Ovary (tissue), 3 donors: ENCODE measurements at regions not wholly inside any gene's neighbourhood (a gene's known extent, or its start where the extent isn't known, plus 50 kb on each side); places are given as distances from the start of the nearest gene placed in this dataset.

Experiments used
- POLR2A ChIP-seq: fragments of 450-650 bp; IDR thresholded peaks from one replicate; pipeline ENCODE4 v1.6.1; 2017; ENCODE audit warnings: antibody characterized with exemption, mild to moderate bottlenecking, moderate library complexity
- TF ChIP-seq, protein P1 (sequence below), 3 donors: fragments of 450-650 bp in 2 of 3; fragments of 200-600 bp in 1 of 3; IDR thresholded peaks; one replicate each; pipeline versions ENCODE4 v1.5.1 to v1.8.0; 2016 to 2022; ENCODE audit warnings: antibody characterized with exemption in 3 of 3, mild to moderate bottlenecking in 1 of 3
- donor health status: DM: no; HTN: no; CAD: no.

DNA sequence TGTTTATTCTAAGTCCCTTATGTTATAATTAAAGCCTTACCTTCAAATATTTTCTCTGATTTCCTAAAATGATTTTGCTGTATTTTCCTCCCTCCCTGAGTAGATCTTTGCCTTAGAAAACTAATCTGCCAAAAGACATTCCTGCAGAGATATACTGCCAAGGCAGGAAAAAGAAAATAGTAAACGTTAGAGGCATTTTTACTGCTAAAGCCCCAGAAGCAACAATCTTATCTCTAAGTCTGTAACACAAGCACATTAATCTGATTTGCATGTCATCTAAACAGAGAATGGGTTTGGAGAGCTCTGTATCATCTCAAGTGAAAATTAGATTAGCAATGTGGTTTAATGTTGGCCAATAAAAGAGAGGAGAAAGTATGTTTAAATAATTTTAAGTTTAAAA, 847.7 kb downstream of the MAT2B start:
- TF ChIP-seq, protein P1, sequence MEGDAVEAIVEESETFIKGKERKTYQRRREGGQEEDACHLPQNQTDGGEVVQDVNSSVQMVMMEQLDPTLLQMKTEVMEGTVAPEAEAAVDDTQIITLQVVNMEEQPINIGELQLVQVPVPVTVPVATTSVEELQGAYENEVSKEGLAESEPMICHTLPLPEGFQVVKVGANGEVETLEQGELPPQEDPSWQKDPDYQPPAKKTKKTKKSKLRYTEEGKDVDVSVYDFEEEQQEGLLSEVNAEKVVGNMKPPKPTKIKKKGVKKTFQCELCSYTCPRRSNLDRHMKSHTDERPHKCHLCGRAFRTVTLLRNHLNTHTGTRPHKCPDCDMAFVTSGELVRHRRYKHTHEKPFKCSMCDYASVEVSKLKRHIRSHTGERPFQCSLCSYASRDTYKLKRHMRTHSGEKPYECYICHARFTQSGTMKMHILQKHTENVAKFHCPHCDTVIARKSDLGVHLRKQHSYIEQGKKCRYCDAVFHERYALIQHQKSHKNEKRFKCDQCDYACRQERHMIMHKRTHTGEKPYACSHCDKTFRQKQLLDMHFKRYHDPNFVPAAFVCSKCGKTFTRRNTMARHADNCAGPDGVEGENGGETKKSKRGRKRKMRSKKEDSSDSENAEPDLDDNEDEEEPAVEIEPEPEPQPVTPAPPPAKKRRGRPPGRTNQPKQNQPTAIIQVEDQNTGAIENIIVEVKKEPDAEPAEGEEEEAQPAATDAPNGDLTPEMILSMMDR (IDR thresholded peaks at IDR 0.05) = no peak
- no peak for TF ChIP-seq POLR2A
